ENCODE measurements at regions not wholly inside any gene's neighbourhood (a gene's known extent, or its start where the extent isn't known, plus 50 kb on each side); places are given as distances from the start of the nearest gene placed in this dataset.

DNA sequence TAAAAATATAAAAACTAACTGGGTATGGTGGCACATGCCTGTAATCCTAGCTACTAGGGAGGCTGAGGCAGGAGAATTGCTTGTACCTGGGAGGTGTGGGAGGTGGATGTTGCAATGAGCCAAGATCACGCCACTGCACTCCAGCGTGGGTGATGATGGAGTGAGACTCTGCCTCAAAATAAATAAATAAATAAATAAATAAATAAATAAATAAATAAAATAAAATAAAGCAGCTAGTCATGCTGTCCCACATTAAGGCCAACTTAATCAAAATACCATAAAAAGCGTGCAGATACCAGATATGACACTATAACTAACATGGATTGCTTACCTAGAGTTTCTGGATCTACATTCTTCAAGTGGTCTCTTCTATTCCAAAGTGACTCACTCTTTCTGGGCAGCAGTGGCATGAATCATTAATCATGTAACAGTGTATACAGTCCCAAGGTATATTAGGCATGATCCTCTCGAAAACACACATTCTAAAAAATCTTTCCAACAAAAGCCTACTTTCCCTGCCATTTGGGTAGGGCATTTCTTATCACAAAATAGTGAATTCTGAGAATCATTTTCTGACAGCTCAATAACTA is 187.1 kb downstream of the ELAVL2 start:
- H3K9me3 ChIP-seq (ENCODE audit: control insufficient read depth, insufficient read depth, low read length): no peaks in the 10 kb centered on the region
- no peaks in the 10 kb centered on the region for H3K27me3 ChIP-seq (ENCODE audit: control insufficient read depth, insufficient read depth, low read length)
- H3K9ac ChIP-seq (ENCODE audit: low read depth, low read length): no peak overlapping the region
- H3K4me1 ChIP-seq (ENCODE audit: control insufficient read depth, insufficient read depth, low read length): no peaks in the 10 kb centered on the region
- H3K4me3 ChIP-seq (ENCODE audit: low read depth, low read length): no peak overlapping the region
- no peaks in the 10 kb centered on the region for H3K36me3 ChIP-seq (ENCODE audit: control insufficient read depth, insufficient read depth, low read length)
